Colonic mucosa (tissue), 4 donors: ENCODE measurements at regions not wholly inside any gene's neighbourhood (a gene's known extent, or its start where the extent isn't known, plus 50 kb on each side); places are given as distances from the start of the nearest gene placed in this dataset.

Source experiments
- DNase-seq: peaks from one replicate; pipeline ENCODE4 v3.0.0-alpha.2; 2020
- H3K27ac ChIP-seq: fragments of 200-600 bp; one replicate; pipeline ENCODE4 v1.8.0; 2021
- H3K27me3 ChIP-seq: fragments of 200-600 bp; one replicate; pipeline ENCODE4 v1.8.0; 2021
- H3K36me3 ChIP-seq: fragments of 200-600 bp; one replicate; pipeline ENCODE4 v1.8.0; 2021
- H3K4me1 ChIP-seq: fragments of 200-600 bp; one replicate; pipeline ENCODE4 v1.8.0; 2021; ENCODE audit warnings: mild to moderate bottlenecking
- H3K4me3 ChIP-seq: fragments of 200-600 bp; one replicate; pipeline ENCODE4 v1.8.0; 2021
- H3K9ac ChIP-seq, 2 donors: one replicate each; pipeline ENCODE4 v1.7.0; 2013; ENCODE audit warnings: control low read depth in 2 of 2, low read depth in 2 of 2, low read length in 2 of 2
- H3K9me3 ChIP-seq: fragments of 200-600 bp; one replicate; pipeline ENCODE4 v1.8.0; 2021
- CTCF ChIP-seq: fragments of 200-600 bp; IDR thresholded peaks from one replicate; pipeline ENCODE4 v1.8.0; 2022; ENCODE audit warnings: antibody characterized with exemption, mild to moderate bottlenecking
- intact Hi-C: fragments of 100-400 bp; cut with DNase I; formaldehyde crosslinking; loops from one replicate; pipeline ENCODE4 v1.14.1; 2022
- donor health status: healthy.
- donor health status: DM: no; HTN: no; CAD: no.
- donor health status: DM: no; HTN: no; CAD: no.

DNA sequence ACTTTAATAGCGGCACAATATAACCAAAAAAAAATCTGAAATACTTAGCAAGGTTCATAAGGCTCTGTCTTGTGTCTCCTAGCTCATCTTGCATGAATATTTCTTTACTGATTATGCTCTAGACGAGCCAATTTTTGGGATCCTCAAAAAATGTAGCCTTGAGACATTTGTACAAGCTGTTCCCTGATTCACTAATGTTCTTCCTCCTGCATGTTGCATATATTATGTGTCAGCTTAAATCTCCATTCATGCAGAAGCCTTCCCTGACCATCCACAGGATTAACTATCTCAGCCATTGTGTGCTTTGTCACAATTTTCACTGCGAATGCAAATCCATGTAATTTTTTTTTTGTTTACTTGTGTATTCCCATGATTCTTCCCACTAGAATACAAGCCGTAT, 594.0 kb upstream of the VRK2 start:
- Histone ChIP-seq H3K9me3 (no peaks in the 10 kb centered on the region), H3K36me3 (no peaks in the 10 kb centered on the region), H3K4me1 (no peaks in the 10 kb centered on the region), H3K4me3 (no peak overlapping the region), H3K27ac (no peak overlapping the region), H3K9ac (no peak overlapping the region), H3K27me3 (no peaks in the 10 kb centered on the region)
- intact Hi-C loops, result no loop called here
- DNase-seq, result no peak
- no peak for TF ChIP-seq CTCF

GRCh38 chr2:57453945-57454344, 592.7 kb upstream of the VRK2 start:
- Histone ChIP-seq H3K27ac (no peak overlapping the region), H3K27me3 (no peaks in the 10 kb centered on the region), H3K9ac (no peak overlapping the region), H3K4me3 (no peak overlapping the region), H3K36me3 (no peaks in the 10 kb centered on the region), H3K9me3 (no peaks in the 10 kb centered on the region), H3K4me1 (no peaks in the 10 kb centered on the region)
- DNase-seq, result no peak
- TF ChIP-seq CTCF, result no peak
- intact Hi-C loops, result no loop called here

- Histone ChIP-seq H3K9me3 (no peaks in the 10 kb centered on the region), H3K9ac (no peak overlapping the region), H3K4me1 (no peaks in the 10 kb centered on the region), H3K27ac (no peak overlapping the region), H3K36me3 (no peaks in the 10 kb centered on the region), H3K27me3 (no peaks in the 10 kb centered on the region), H3K4me3 (no peak overlapping the region)
- no peak for TF ChIP-seq CTCF
- no peak for DNase-seq
- intact Hi-C loops, result no loop called here
Measured at GRCh38 chr2:57460396-57461276, 586.0 kb upstream of the VRK2 start.

- Histone ChIP-seq H3K4me3 (no peak overlapping the region), H3K9me3 (no peaks in the 10 kb centered on the region), H3K27me3 (no peaks in the 10 kb centered on the region), H3K36me3 (no peaks in the 10 kb centered on the region), H3K9ac (no peak overlapping the region), H3K4me1 (no peaks in the 10 kb centered on the region), H3K27ac (no peak overlapping the region)
- no peak for TF ChIP-seq CTCF
- intact Hi-C loops, result no loop called here
- DNase-seq, result no peak
Measured at GRCh38 chr2:57461624-57462023, 585.0 kb upstream of the VRK2 start.

GRCh38 chr2:57465067-57465466, 581.5 kb upstream of the VRK2 start:
- no peak overlapping the region for H3K27ac ChIP-seq
- H3K4me3 ChIP-seq, result no peak overlapping the region
- no peaks in the 10 kb centered on the region for H3K9me3 ChIP-seq
- H3K36me3 ChIP-seq, result no peaks in the 10 kb centered on the region
- intact Hi-C loops, result no loop called here
- no peak for TF ChIP-seq CTCF
- DNase-seq, result no peak
- no peaks in the 10 kb centered on the region for H3K27me3 ChIP-seq
- H3K9ac ChIP-seq, result no peak overlapping the region
- no peaks in the 10 kb centered on the region for H3K4me1 ChIP-seq
